ENCODE measurements at regions not wholly inside any gene's neighbourhood (a gene's known extent, or its start where the extent isn't known, plus 50 kb on each side); places are given as distances from the start of the nearest gene placed in this dataset.

GRCh38 chr18:60987963-60988362, 345.3 kb upstream of the CDH20 start:
- TF ChIP-seq CTCF (conservative IDR thresholded peaks at IDR 0.05; ENCODE audit: low read length) (no peak), EZH2phosphoT487 (IDR thresholded peaks at IDR 0.05; ENCODE audit: borderline replicate concordance, low read depth, low read length) (no peak)

All from OCI-LY7 (cell line).